ENCODE measurements at regions not wholly inside any gene's neighbourhood (a gene's known extent, or its start where the extent isn't known, plus 50 kb on each side); places are given as distances from the start of the nearest gene placed in this dataset.

GRCh38 chr3:113136544-113136943 lies 74.8 kb upstream of the BOC start:
- TF ChIP-seq CTCF (IDR thresholded peaks at IDR 0.05; ENCODE audit: low read depth, low read length): no peak

GRCh38 chr3:113138839-113139743 lies 72.3 kb upstream of the BOC start:
- H3K4me3 ChIP-seq (ENCODE audit: low read depth, low read length): no peak overlapping the region
- TF ChIP-seq CTCF (IDR thresholded peaks at IDR 0.05; ENCODE audit: low read depth, low read length): no peak

More at GRCh38 chr3:113136544-113136943, 74.8 kb upstream of the BOC start:
- no peak overlapping the region for H3K4me3 ChIP-seq (ENCODE audit: low read depth, low read length)

GRCh38 chr3:113140876-113141275 lies 70.5 kb upstream of the BOC start:
- TF ChIP-seq CTCF (IDR thresholded peaks at IDR 0.05; ENCODE audit: low read depth, low read length): no peak
- no peak overlapping the region for H3K4me3 ChIP-seq (ENCODE audit: low read depth, low read length)

GRCh38 chr3:113141543-113141942 lies 69.8 kb upstream of the BOC start:
- no peak overlapping the region for H3K4me3 ChIP-seq (ENCODE audit: low read depth, low read length)
- TF ChIP-seq CTCF (IDR thresholded peaks at IDR 0.05; ENCODE audit: low read depth, low read length): no peak

DNA sequence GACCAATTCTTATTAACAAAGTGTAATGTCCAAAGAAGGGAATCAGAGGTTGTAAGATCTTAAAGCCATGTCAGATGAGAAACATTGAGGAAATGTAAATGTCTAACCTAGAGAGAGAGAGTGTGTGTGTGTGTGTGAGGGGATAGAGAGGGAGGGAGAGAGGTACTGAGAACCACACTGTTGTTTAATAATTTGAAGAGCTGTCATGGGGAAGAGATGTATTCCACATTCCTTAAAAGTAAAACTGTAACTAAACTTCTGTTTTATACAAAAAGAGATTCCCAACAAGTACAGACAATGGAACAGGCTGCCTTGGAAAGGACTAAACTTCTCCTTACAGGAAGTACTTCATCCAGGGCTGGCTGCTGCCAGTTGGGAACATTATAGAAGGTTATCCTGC lies 68.9 kb upstream of the BOC start:
- no peak overlapping the region for H3K4me3 ChIP-seq (ENCODE audit: low read depth, low read length)
- no peak for TF ChIP-seq CTCF (IDR thresholded peaks at IDR 0.05; ENCODE audit: low read depth, low read length)

DNA sequence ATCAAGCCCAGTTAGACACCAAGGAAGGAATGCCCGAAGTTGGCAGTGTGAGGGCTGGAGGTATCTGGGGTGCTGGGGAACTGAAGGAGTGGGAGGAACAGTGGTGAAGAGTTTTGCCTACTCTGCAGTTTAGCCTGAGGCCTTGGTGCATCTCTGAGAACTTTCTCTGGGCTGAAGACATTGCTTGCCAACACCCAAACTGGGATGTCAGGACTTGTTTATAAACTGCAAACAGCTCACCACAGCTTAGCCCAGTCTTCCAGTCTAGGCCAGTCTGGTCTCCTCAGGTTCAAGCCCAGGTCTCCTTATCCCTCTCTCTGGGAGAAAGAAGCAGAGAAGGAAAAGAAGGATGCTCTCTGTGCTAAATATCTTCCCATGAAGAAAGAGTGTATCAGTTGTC lies 68.0 kb upstream of the BOC start:
- no peak overlapping the region for H3K4me3 ChIP-seq (ENCODE audit: low read depth, low read length)
- no peak for TF ChIP-seq CTCF (IDR thresholded peaks at IDR 0.05; ENCODE audit: low read depth, low read length)

- H3K4me3 ChIP-seq (ENCODE audit: low read depth, low read length): no peak overlapping the region
- TF ChIP-seq CTCF (IDR thresholded peaks at IDR 0.05; ENCODE audit: low read depth, low read length): no peak
Observed at GRCh38 chr3:113147681-113148261, 63.6 kb upstream of the BOC start.
